ENCODE measurements at regions not wholly inside any gene's neighbourhood (a gene's known extent, or its start where the extent isn't known, plus 50 kb on each side); places are given as distances from the start of the nearest gene placed in this dataset.

GRCh38 chr2:65587779-65588178 is 155.4 kb upstream of the SPRED2 start:
- TF ChIP-seq POLR2AphosphoS5 (IDR thresholded peaks at IDR 0.05) (no peak), CTCF (IDR thresholded peaks at IDR 0.05) (no peak), POLR2A (IDR thresholded peaks at IDR 0.05) (no peak), EP300 (IDR thresholded peaks at IDR 0.05) (no peak)

All from suprapubic skin (tissue), 4 donors.